ENCODE measurements at regions not wholly inside any gene's neighbourhood (a gene's known extent, or its start where the extent isn't known, plus 50 kb on each side); places are given as distances from the start of the nearest gene placed in this dataset.

- intact Hi-C loops (cut with DNase I): no loop called here
- TF ChIP-seq POLR2A (IDR thresholded peaks at IDR 0.05): no peak
- no peak for TF ChIP-seq CTCF (IDR thresholded peaks at IDR 0.05)
- ATAC-seq (no peak), DNase-seq (no peak)
- Histone ChIP-seq H3K36me3 (no peaks in the 10 kb centered on the region), H3K4me1 (no peaks in the 10 kb centered on the region), H3K9me3 (no peaks in the 10 kb centered on the region), H3K4me3 (no peak overlapping the region), H3K27me3 (no peaks in the 10 kb centered on the region), H3K27ac (no peak overlapping the region)
- 20% methylated on average over 2 of the region's 2 CpGs for WGBS (ENCODE audit: insufficient coverage, low coverage, low lambda C conversion rate, missing lambda C conversion rate)
Observed at GRCh38 chr13:79919091-79919490, 421.8 kb downstream of the SPRY2 start.

- DNase-seq (no peak), ATAC-seq (no peak)
- no peaks in the 10 kb centered on the region for H3K4me1 ChIP-seq
- H3K4me3 ChIP-seq: no peak overlapping the region
- WGBS (ENCODE audit: insufficient coverage, low coverage, low lambda C conversion rate, missing lambda C conversion rate): 41% methylated on average over 3 of the region's 3 CpGs
- no peaks in the 10 kb centered on the region for H3K36me3 ChIP-seq
- no peak overlapping the region for H3K27ac ChIP-seq
- intact Hi-C loops (cut with DNase I): no loop called here
- TF ChIP-seq POLR2A (IDR thresholded peaks at IDR 0.05) (no peak), CTCF (IDR thresholded peaks at IDR 0.05) (no peak)
- H3K9me3 ChIP-seq: no peaks in the 10 kb centered on the region
- H3K27me3 ChIP-seq: no peaks in the 10 kb centered on the region
Observed at GRCh38 chr13:79918620-79919019, 422.3 kb downstream of the SPRY2 start.

- no peak overlapping the region for H3K27ac ChIP-seq
- 81% methylated on average over 3 of the region's 3 CpGs for WGBS (ENCODE audit: insufficient coverage, low coverage, low lambda C conversion rate, missing lambda C conversion rate)
- TF ChIP-seq CTCF (IDR thresholded peaks at IDR 0.05) (no peak), POLR2A (IDR thresholded peaks at IDR 0.05) (no peak)
- intact Hi-C loops (cut with DNase I): no loop called here
- H3K36me3 ChIP-seq: no peaks in the 10 kb centered on the region
- H3K4me1 ChIP-seq: no peaks in the 10 kb centered on the region
- DNase-seq: no peak
- H3K4me3 ChIP-seq: no peak overlapping the region
- no peaks in the 10 kb centered on the region for H3K27me3 ChIP-seq
- ATAC-seq: no peak
- H3K9me3 ChIP-seq: no peaks in the 10 kb centered on the region
Observed at GRCh38 chr13:79917628-79918027, 423.3 kb downstream of the SPRY2 start.

- no peaks in the 10 kb centered on the region for H3K27me3 ChIP-seq
- intact Hi-C loops (cut with DNase I): no loop called here
- no peak for DNase-seq
- TF ChIP-seq CTCF (IDR thresholded peaks at IDR 0.05): no peak
- TF ChIP-seq POLR2A (IDR thresholded peaks at IDR 0.05): no peak
- WGBS (ENCODE audit: insufficient coverage, low coverage, low lambda C conversion rate, missing lambda C conversion rate): 85% methylated on average over 7 of the region's 7 CpGs
- no peak overlapping the region for H3K4me3 ChIP-seq
- no peaks in the 10 kb centered on the region for H3K9me3 ChIP-seq
- H3K4me1 ChIP-seq: no peaks in the 10 kb centered on the region
- ATAC-seq: no peak
- H3K27ac ChIP-seq: no peak overlapping the region
- no peaks in the 10 kb centered on the region for H3K36me3 ChIP-seq
Observed at GRCh38 chr13:79915114-79915811, 425.7 kb downstream of the SPRY2 start.
